ENCODE measurements at regions not wholly inside any gene's neighbourhood (a gene's known extent, or its start where the extent isn't known, plus 50 kb on each side); places are given as distances from the start of the nearest gene placed in this dataset.

GRCh38 chr20:50398821-50399554, 111.2 kb upstream of the PTPN1 start:
- no peak for TF ChIP-seq CTCF (IDR thresholded peaks at IDR 0.05; ENCODE audit: low read length)
- TF ChIP-seq EZH2 (IDR thresholded peaks at IDR 0.05; ENCODE audit: borderline replicate concordance, low read length): no peak
